ENCODE measurements at regions not wholly inside any gene's neighbourhood (a gene's known extent, or its start where the extent isn't known, plus 50 kb on each side); places are given as distances from the start of the nearest gene placed in this dataset.

- no peak for TF ChIP-seq CTCF (IDR thresholded peaks at IDR 0.05)
- no peak for TF ChIP-seq POLR2AphosphoS5 (IDR thresholded peaks at IDR 0.05)
- TF ChIP-seq POLR2A (IDR thresholded peaks at IDR 0.05) = no peak
- TF ChIP-seq EP300 (IDR thresholded peaks at IDR 0.05) = no peak
Observed at GRCh38 chr1:219281831-219282230, 108.2 kb downstream of the LYPLAL1 start.

Measured in sigmoid colon (tissue), 4 donors.